ENCODE measurements at regions not wholly inside any gene's neighbourhood (a gene's known extent, or its start where the extent isn't known, plus 50 kb on each side); places are given as distances from the start of the nearest gene placed in this dataset.

GRCh38 chr13:43988302-43988701 lies 108.6 kb downstream of the LACC1 start:
- no peak overlapping the region for H3K27ac ChIP-seq
- TF ChIP-seq, protein P1, sequence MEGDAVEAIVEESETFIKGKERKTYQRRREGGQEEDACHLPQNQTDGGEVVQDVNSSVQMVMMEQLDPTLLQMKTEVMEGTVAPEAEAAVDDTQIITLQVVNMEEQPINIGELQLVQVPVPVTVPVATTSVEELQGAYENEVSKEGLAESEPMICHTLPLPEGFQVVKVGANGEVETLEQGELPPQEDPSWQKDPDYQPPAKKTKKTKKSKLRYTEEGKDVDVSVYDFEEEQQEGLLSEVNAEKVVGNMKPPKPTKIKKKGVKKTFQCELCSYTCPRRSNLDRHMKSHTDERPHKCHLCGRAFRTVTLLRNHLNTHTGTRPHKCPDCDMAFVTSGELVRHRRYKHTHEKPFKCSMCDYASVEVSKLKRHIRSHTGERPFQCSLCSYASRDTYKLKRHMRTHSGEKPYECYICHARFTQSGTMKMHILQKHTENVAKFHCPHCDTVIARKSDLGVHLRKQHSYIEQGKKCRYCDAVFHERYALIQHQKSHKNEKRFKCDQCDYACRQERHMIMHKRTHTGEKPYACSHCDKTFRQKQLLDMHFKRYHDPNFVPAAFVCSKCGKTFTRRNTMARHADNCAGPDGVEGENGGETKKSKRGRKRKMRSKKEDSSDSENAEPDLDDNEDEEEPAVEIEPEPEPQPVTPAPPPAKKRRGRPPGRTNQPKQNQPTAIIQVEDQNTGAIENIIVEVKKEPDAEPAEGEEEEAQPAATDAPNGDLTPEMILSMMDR (IDR thresholded peaks at IDR 0.05): no peak
- TF ChIP-seq ZFX (IDR thresholded peaks at IDR 0.05; ENCODE audit: borderline replicate concordance): no peak

DNA sequence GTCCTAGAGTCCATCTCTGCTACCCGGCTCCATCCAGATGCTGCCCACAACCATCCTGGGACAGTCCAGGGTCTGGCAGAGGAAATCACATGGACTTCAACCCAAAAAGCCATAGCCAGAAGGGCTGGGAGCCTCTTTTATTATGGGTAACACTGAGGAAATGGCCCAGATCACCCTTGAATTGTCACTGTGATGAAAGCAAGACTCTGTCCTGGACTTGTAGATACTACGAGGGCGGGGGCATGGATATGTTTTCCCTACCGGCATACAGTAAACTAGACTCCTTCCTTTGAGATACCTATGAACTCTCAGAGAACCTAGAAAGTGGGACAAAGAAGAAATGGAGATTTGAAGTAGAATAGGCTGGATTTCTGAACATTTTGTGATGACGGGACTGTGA lies 110.3 kb downstream of the LACC1 start:
- H3K27ac ChIP-seq: no peak overlapping the region
- TF ChIP-seq, protein P1 (IDR thresholded peaks at IDR 0.05): no peak
- TF ChIP-seq ZFX (IDR thresholded peaks at IDR 0.05; ENCODE audit: borderline replicate concordance): no peak

- H3K27ac ChIP-seq: no peak overlapping the region
- TF ChIP-seq, protein P1 (IDR thresholded peaks at IDR 0.05): no peak
Measured at GRCh38 chr13:43990829-43991228, 111.1 kb downstream of the LACC1 start.

DNA sequence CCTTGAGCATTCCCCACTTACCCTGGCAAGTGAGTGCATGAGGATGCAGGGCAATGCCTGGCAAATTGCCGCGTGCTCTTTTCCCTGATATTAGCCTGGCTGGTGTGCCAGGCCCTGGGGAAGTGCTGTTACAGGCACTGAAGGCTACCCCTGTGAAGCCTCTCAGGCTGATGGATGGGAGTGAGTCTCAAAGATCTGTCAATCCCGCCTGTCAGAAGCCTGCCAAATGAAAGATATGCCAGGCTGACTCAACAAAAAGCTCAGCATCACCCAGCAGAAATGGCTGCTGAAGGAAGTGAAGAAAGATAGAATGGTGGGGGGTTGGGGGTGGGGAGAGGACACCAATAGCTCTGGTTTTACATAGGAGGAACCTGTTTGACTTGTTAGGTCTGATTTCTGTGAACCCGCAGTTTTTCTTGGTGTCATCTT lies 112.1 kb downstream of the LACC1 start:
- no peak overlapping the region for H3K27ac ChIP-seq
- TF ChIP-seq, protein P1 (IDR thresholded peaks at IDR 0.05): no peak
- no peak for TF ChIP-seq ZFX (IDR thresholded peaks at IDR 0.05; ENCODE audit: borderline replicate concordance)

DNA sequence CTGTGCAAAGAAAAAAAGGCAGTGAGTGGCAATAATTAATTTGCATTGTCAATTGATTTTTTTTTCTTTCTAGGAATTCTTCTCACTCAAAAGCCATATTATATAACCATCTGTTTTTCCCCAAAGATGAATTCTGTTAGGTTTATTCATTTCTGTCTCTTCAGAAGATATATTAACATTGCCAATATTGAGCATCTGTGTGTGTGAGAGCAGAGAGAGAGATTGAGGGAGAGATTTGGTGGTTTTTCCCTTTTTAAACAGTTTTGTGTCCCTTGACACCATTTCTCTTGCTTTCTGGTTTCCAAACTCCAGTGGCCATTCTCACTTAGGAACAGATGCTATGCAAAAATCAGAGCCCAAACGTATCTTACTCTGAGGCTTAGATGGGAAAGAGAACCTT lies 112.5 kb downstream of the LACC1 start:
- no peak overlapping the region for H3K27ac ChIP-seq
- TF ChIP-seq, protein P1 (IDR thresholded peaks at IDR 0.05): no peak
- TF ChIP-seq ZFX (IDR thresholded peaks at IDR 0.05; ENCODE audit: borderline replicate concordance): no peak

GRCh38 chr13:43994999-43995859 lies 115.5 kb downstream of the LACC1 start:
- TF ChIP-seq ZFX (IDR thresholded peaks at IDR 0.05; ENCODE audit: borderline replicate concordance): no peak
- TF ChIP-seq, protein P1 (IDR thresholded peaks at IDR 0.05): no peak
- no peak overlapping the region for H3K27ac ChIP-seq

GRCh38 chr13:43996221-43996620 lies 116.5 kb downstream of the LACC1 start:
- TF ChIP-seq, protein P1 (IDR thresholded peaks at IDR 0.05): no peak
- TF ChIP-seq ZFX (IDR thresholded peaks at IDR 0.05; ENCODE audit: borderline replicate concordance): no peak
- H3K27ac ChIP-seq: no peak overlapping the region

All from 22Rv1 (cell line).